WERI-Rb-1 (cell line): ENCODE measurements at regions not wholly inside any gene's neighbourhood (a gene's known extent, or its start where the extent isn't known, plus 50 kb on each side); places are given as distances from the start of the nearest gene placed in this dataset.

Experiments
- DNase-seq: peaks from one replicate; pipeline ENCODE4 v3.0.0-alpha.2; 2020
- H3K27ac ChIP-seq: fragments of 250-450 bp; sonication (Bioruptor Pico); 2 replicates; pipeline ENCODE4 v1.5.1; 2020; ENCODE audit warnings: mild to moderate bottlenecking, moderate library complexity
- H3K27me3 ChIP-seq: fragments of 250-450 bp; sonication (Bioruptor Pico); 2 replicates; pipeline ENCODE4 v1.5.1; 2021; ENCODE audit warnings: mild to moderate bottlenecking, low read depth, moderate library complexity; ENCODE audit not compliant: insufficient read depth, severe bottlenecking
- H3K36me3 ChIP-seq: fragments of 250-450 bp; sonication (Bioruptor Pico); 2 replicates; pipeline ENCODE4 v1.5.1; 2020; ENCODE audit warnings: mild to moderate bottlenecking, moderate library complexity
- H3K4me3 ChIP-seq: 2 replicates; pipeline ENCODE4 v1.5.1; 2011; ENCODE audit warnings: low read depth, mild to moderate bottlenecking, control low read depth, low read length
- H3K9me3 ChIP-seq: fragments of 250-450 bp; sonication (Bioruptor Pico); 2 replicates; pipeline ENCODE4 v1.5.1; 2021; ENCODE audit warnings: mild to moderate bottlenecking, moderate library complexity; ENCODE audit not compliant: severe bottlenecking
- CTCF ChIP-seq: IDR thresholded peaks from 2 replicates; pipeline ENCODE4 v1.5.1; 2011; ENCODE audit warnings: low read depth, mild to moderate bottlenecking, control low read depth, inconsistent platforms, low read length

DNA sequence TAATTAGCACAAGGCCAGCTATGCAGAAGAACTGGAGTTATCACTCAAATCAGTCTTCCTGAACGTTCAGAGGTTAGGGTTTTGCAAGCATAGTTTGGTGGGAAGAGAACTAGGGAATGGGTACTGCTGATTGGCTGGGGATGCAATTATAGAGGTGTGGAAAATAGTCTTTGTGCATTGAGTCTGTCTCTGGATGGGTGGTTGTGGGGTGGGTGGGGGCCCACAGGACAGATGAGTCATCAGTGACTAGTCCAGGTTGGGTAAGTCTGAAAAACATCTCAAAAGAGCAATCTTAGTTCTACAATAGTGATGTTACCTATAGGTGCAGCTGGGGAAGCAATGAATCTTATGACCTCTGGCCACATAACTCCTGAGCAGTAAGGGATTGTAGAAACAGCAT, 89.7 kb upstream of the HMCN1 start:
- Histone ChIP-seq H3K27ac (no peak overlapping the region), H3K27me3 (no peaks in the 10 kb centered on the region), H3K9me3 (peaks cover 4% of the 10 kb centered on the region), H3K4me3 (no peak overlapping the region), H3K36me3 (no peaks in the 10 kb centered on the region)
- no peak for TF ChIP-seq CTCF
- no peak for DNase-seq

GRCh38 chr1:185636848-185637247, 97.3 kb upstream of the HMCN1 start:
- Histone ChIP-seq H3K4me3 (no peak overlapping the region), H3K27ac (no peak overlapping the region), H3K27me3 (no peaks in the 10 kb centered on the region), H3K36me3 (no peaks in the 10 kb centered on the region), H3K9me3 (no peaks in the 10 kb centered on the region)
- DNase-seq: no peak
- TF ChIP-seq CTCF: no peak

- Histone ChIP-seq H3K27ac (no peak overlapping the region), H3K36me3 (no peaks in the 10 kb centered on the region), H3K4me3 (no peak overlapping the region), H3K27me3 (no peaks in the 10 kb centered on the region), H3K9me3 (no peaks in the 10 kb centered on the region)
- DNase-seq: no peak
- TF ChIP-seq CTCF: no peak
Measured at GRCh38 chr1:185634704-185635103, 99.5 kb upstream of the HMCN1 start.

DNA sequence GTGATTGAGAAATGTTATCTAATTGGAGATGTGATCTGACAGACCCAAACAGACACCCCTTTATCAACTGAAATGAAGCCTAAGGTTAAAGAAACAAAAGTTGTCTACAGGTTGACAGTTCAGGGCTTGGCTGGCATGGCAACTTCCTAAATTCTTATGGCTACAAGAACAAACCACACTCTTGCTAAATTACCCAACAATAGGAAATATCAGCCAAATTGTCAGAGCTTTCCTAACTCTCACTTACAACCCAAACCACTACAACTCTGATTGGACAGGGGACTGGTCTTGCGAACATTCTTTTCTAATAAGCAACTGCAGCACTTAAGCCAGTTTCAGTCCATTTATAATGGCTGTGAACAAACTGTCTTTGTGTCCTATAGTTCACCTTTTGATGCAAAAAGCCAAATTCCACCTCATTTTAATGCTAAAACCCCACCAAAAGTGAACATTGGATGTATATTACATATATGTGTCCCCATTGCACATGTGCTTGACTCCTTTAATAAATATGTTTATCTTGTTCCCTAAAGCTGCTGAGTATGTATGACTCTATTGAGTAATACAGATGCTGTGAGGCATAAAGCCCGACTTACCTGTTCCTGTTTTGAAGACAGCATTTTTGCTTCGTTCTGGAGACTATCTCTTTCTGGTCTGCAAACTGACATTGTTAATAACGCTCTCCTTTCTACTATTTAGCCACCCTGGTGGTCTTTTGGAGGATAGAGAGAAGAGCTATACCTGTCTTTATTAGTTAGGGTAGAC, 101.3 kb upstream of the HMCN1 start:
- TF ChIP-seq CTCF: no peak
- H3K36me3 ChIP-seq: no peaks in the 10 kb centered on the region
- H3K4me3 ChIP-seq: no peak overlapping the region
- H3K27ac ChIP-seq: no peak overlapping the region
- H3K9me3 ChIP-seq: no peaks in the 10 kb centered on the region
- H3K27me3 ChIP-seq: no peaks in the 10 kb centered on the region
- DNase-seq: no peak

DNA sequence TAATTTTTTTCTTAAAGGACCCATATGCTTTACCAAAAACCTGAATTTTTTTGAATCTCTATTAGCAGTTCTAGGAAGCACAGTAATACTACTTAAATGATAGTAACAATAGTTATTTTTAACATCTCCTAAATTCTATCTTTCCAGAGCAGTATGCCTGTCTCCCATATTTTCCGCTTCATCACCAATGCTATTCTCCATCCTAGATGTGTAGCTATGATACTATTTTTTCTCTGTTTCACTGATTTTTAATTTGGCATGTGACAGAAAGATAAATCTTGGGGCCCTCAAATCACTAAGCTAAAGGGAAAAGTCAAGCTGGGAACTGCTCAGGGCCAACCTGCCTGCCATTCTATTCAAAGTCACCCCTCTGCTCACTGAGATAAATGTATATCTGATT, 102.3 kb upstream of the HMCN1 start:
- no peaks in the 10 kb centered on the region for H3K27me3 ChIP-seq
- H3K9me3 ChIP-seq: no peaks in the 10 kb centered on the region
- DNase-seq: no peak
- no peak overlapping the region for H3K4me3 ChIP-seq
- no peak overlapping the region for H3K27ac ChIP-seq
- TF ChIP-seq CTCF: no peak
- no peaks in the 10 kb centered on the region for H3K36me3 ChIP-seq
